Liver (tissue), 8 donors: ENCODE measurements at regions not wholly inside any gene's neighbourhood (a gene's known extent, or its start where the extent isn't known, plus 50 kb on each side); places are given as distances from the start of the nearest gene placed in this dataset.

Source experiments
- DNase-seq: peaks from one replicate; pipeline ENCODE4 v3.0.0-alpha.2; 2017; ENCODE audit warnings: low spot score
- H3K27ac ChIP-seq, 2 donors: one replicate each; pipeline ENCODE4 v1.7.0; 2013; ENCODE audit warnings: inconsistent platforms in 2 of 2, low read length in 2 of 2, control low read depth in 1 of 2, low read depth in 1 of 2, mild to moderate bottlenecking in 1 of 2
- H3K27me3 ChIP-seq, 4 donors: one replicate each; pipeline versions ENCODE4 v1.6.1 to v1.7.0; 2013; ENCODE audit warnings: low read length in 3 of 4, inconsistent platforms in 1 of 4, mild to moderate bottlenecking in 1 of 4, moderate library complexity in 1 of 4; ENCODE audit not compliant: control insufficient read depth in 4 of 4, insufficient read depth in 4 of 4
- H3K36me3 ChIP-seq, 4 donors: one replicate each; pipeline versions ENCODE4 v1.6.1 to v1.7.0; 2013; ENCODE audit warnings: low read length in 3 of 4, mild to moderate bottlenecking in 3 of 4, low read depth in 1 of 4, moderate library complexity in 1 of 4; ENCODE audit not compliant: control insufficient read depth in 4 of 4, insufficient read depth in 3 of 4
- H3K4me1 ChIP-seq, 4 donors: one replicate each; pipeline versions ENCODE4 v1.6.1 to v1.7.0; 2013; ENCODE audit warnings: low read length in 3 of 4, mild to moderate bottlenecking in 3 of 4, moderate library complexity in 1 of 4; ENCODE audit not compliant: control insufficient read depth in 4 of 4, insufficient read depth in 4 of 4
- H3K4me3 ChIP-seq, 3 donors: one replicate each; pipeline versions ENCODE4 v1.6.1 to v1.7.0; 2013; ENCODE audit warnings: low read length in 3 of 3, control low read depth in 1 of 3, low read depth in 1 of 3, mild to moderate bottlenecking in 1 of 3
- H3K9ac ChIP-seq, 2 donors: one replicate each; pipeline ENCODE4 v1.7.0; 2013; ENCODE audit warnings: low read length in 2 of 2, mild to moderate bottlenecking in 2 of 2, moderate library complexity in 2 of 2, control low read depth in 1 of 2, low read depth in 1 of 2
- H3K9me3 ChIP-seq, 4 donors: one replicate each; pipeline versions ENCODE4 v1.6.1 to v1.7.0; 2013; ENCODE audit warnings: low read length in 3 of 4; ENCODE audit not compliant: control insufficient read depth in 4 of 4
- ATF3 ChIP-seq: IDR thresholded peaks from 2 replicates; pipeline ENCODE4 v1.6.1; 2016; ENCODE audit warnings: antibody characterized with exemption
- CTCF ChIP-seq: fragments of 150-350 bp; IDR thresholded peaks from 2 replicates; pipeline ENCODE4 v1.5.1; 2017; ENCODE audit warnings: improper control_type of control experiment, low read depth, low read length; ENCODE audit not compliant: missing input control
- EGR1 ChIP-seq, 2 donors: IDR thresholded peaks; 2 replicates each; pipeline ENCODE4 v1.6.1; 2016 to 2018; ENCODE audit warnings: antibody characterized with exemption in 2 of 2, low read depth in 2 of 2
- FOXA2 ChIP-seq: IDR thresholded peaks from 2 replicates; pipeline ENCODE4 v1.6.1; 2016; ENCODE audit warnings: antibody characterized with exemption
- GABPA ChIP-seq, 2 donors: IDR thresholded peaks in 1 of 2; conservative IDR thresholded peaks in 1 of 2; 2 replicates each; pipeline ENCODE4 v1.6.1; 2016; ENCODE audit warnings: antibody characterized with exemption in 2 of 2, mild to moderate bottlenecking in 1 of 2, moderate library complexity in 1 of 2
- HNF4A ChIP-seq, 2 donors: conservative IDR thresholded peaks; 2 replicates each; pipeline ENCODE4 v1.6.1; 2016; ENCODE audit warnings: antibody characterized with exemption in 2 of 2, mild to moderate bottlenecking in 2 of 2
- HNF4G ChIP-seq: IDR thresholded peaks from 2 replicates; pipeline ENCODE4 v1.6.1; 2016; ENCODE audit warnings: antibody characterized with exemption
- JUND ChIP-seq, 2 donors: IDR thresholded peaks; 2 replicates each; pipeline ENCODE4 v1.6.1; 2016; ENCODE audit warnings: antibody characterized with exemption in 2 of 2
- MAX ChIP-seq: IDR thresholded peaks from 2 replicates; pipeline ENCODE4 v1.6.1; 2016; ENCODE audit warnings: antibody characterized with exemption
- NR2F2 ChIP-seq: IDR thresholded peaks from 2 replicates; pipeline ENCODE4 v1.6.1; 2016; ENCODE audit warnings: antibody characterized with exemption
- RAD21 ChIP-seq, 2 donors: IDR thresholded peaks; 2 replicates each; pipeline ENCODE4 v1.6.1; 2016; ENCODE audit warnings: antibody characterized with exemption in 2 of 2, mild to moderate bottlenecking in 2 of 2
- REST ChIP-seq: IDR thresholded peaks from 2 replicates; pipeline ENCODE4 v1.6.1; 2016; ENCODE audit warnings: antibody characterized with exemption, mild to moderate bottlenecking
- RXRA ChIP-seq, 2 donors: IDR thresholded peaks; 2 replicates each; pipeline ENCODE4 v1.6.1; 2017 to 2018; ENCODE audit warnings: antibody characterized with exemption in 2 of 2, mild to moderate bottlenecking in 1 of 2
- TAF1 ChIP-seq: conservative IDR thresholded peaks from 2 replicates; pipeline ENCODE4 v1.6.1; 2016; ENCODE audit warnings: antibody characterized with exemption, mild to moderate bottlenecking
- YY1 ChIP-seq: IDR thresholded peaks from 2 replicates; pipeline ENCODE4 v1.6.1; 2016; ENCODE audit warnings: antibody characterized with exemption, mild to moderate bottlenecking
- ZBTB33 ChIP-seq: IDR thresholded peaks from 2 replicates; pipeline ENCODE4 v1.6.1; 2016; ENCODE audit warnings: antibody characterized with exemption
- WGBS: extraction: QIAGEN DNeasy Blood & Tissue Kit; methylation state at CpG from one replicate; pipeline ENCODE4 v1.1.7; 2013; 5-methylcytosine and 5-hydroxymethylcytosine counted together
- donor health status: healthy.
- donor health status: healthy.
- donor health status: healthy.
- donor health status: healthy.
- donor health status: healthy.

- no peak for TF ChIP-seq GABPA (IDR thresholded peaks at IDR 0.05 in 1 of 2, conservative IDR thresholded peaks at IDR 0.05 in 1 of 2)
- Histone ChIP-seq H3K27me3 (no peaks in the 10 kb centered on the region), H3K27ac (no peak overlapping the region), H3K9ac (no peak overlapping the region), H3K9me3 (no peaks in the 10 kb centered on the region), H3K4me3 (no peak overlapping the region), H3K36me3 (no peaks in the 10 kb centered on the region), H3K4me1 (no peaks in the 10 kb centered on the region)
- DNase-seq = no peak
Measured at GRCh38 chr3:146830231-146830630, 225.1 kb upstream of the PLSCR5 start.

- Histone ChIP-seq H3K36me3 (no peaks in the 10 kb centered on the region), H3K27me3 (no peaks in the 10 kb centered on the region), H3K27ac (no peak overlapping the region), H3K4me1 (no peaks in the 10 kb centered on the region), H3K4me3 (no peak overlapping the region), H3K9me3 (no peaks in the 10 kb centered on the region), H3K9ac (no peak overlapping the region)
- 12% methylated on average over 1 of the region's 1 CpG for WGBS
- TF ChIP-seq EGR1 (IDR thresholded peaks at IDR 0.05; ENCODE audit: low read depth in 2 of 2) (no peak), TAF1 (no peak), HNF4A (conservative IDR thresholded peaks at IDR 0.05) (no peak), GABPA (IDR thresholded peaks at IDR 0.05 in 1 of 2, conservative IDR thresholded peaks at IDR 0.05 in 1 of 2) (no peak), MAX (no peak), NR2F2 (no peak), YY1 (no peak), FOXA2 (no peak), JUND (IDR thresholded peaks at IDR 0.05) (no peak)
- no peak for DNase-seq
Measured at GRCh38 chr3:146827836-146828235, 222.7 kb upstream of the PLSCR5 start.

- Histone ChIP-seq H3K27me3 (no peaks in the 10 kb centered on the region), H3K9me3 (no peaks in the 10 kb centered on the region), H3K9ac (no peak overlapping the region), H3K4me3 (no peak overlapping the region), H3K27ac (no peak overlapping the region), H3K4me1 (no peaks in the 10 kb centered on the region), H3K36me3 (no peaks in the 10 kb centered on the region)
- TF ChIP-seq YY1 (no peak), ZBTB33 (no peak), HNF4A (conservative IDR thresholded peaks at IDR 0.05) (no peak), JUND (IDR thresholded peaks at IDR 0.05) (no peak), GABPA (IDR thresholded peaks at IDR 0.05 in 1 of 2, conservative IDR thresholded peaks at IDR 0.05 in 1 of 2) (no peak), TAF1 (no peak), NR2F2 (no peak), REST (no peak), EGR1 (IDR thresholded peaks at IDR 0.05; ENCODE audit: low read depth in 2 of 2) (no peak), CTCF (no peak), RXRA (IDR thresholded peaks at IDR 0.05) (no peak), ATF3 (no peak), HNF4G (no peak), FOXA2 (no peak), RAD21 (IDR thresholded peaks at IDR 0.05) (no peak)
- no peak for DNase-seq
- 39% methylated on average over 1 of the region's 1 CpG for WGBS
Measured at GRCh38 chr3:146823622-146824021, 218.5 kb upstream of the PLSCR5 start.
